Trophoblast cell (in vitro differentiated cells and primary cell): ENCODE measurements at regions not wholly inside any gene's neighbourhood (a gene's known extent, or its start where the extent isn't known, plus 50 kb on each side); places are given as distances from the start of the nearest gene placed in this dataset.
A peak's percentile ranks its signal among the peaks of the same experiment; 100 is the strongest.

Experiments used
- DNase-seq, 2 donors: peaks; one replicate each; pipeline ENCODE4 v3.0.0-alpha.2; 2016
- H2AFZ ChIP-seq: 2 replicates; pipeline ENCODE4 v1.6.1; 2013; ENCODE audit warnings: low read length, moderate library complexity, mild to moderate bottlenecking; ENCODE audit not compliant: insufficient read depth, poor library complexity
- H2AK5ac ChIP-seq: 2 replicates; pipeline ENCODE4 v1.6.1; 2013; ENCODE audit warnings: mild to moderate bottlenecking, low read length
- H2BK120ac ChIP-seq: 2 replicates; pipeline ENCODE4 v1.6.1; 2013; ENCODE audit warnings: low read length, mild to moderate bottlenecking, moderate library complexity; ENCODE audit not compliant: insufficient read depth, poor library complexity
- H2BK12ac ChIP-seq: 2 replicates; pipeline ENCODE4 v1.6.1; 2013; ENCODE audit warnings: mild to moderate bottlenecking, low read length, moderate library complexity
- H2BK5ac ChIP-seq: 2 replicates; pipeline ENCODE4 v1.6.1; 2013; ENCODE audit warnings: low read length, low read depth, moderate library complexity, mild to moderate bottlenecking; ENCODE audit not compliant: poor library complexity
- H3K14ac ChIP-seq: 2 replicates; pipeline ENCODE4 v1.6.1; 2013; ENCODE audit warnings: mild to moderate bottlenecking, low read length
- H3K18ac ChIP-seq: 2 replicates; pipeline ENCODE4 v1.6.1; 2013; ENCODE audit warnings: mild to moderate bottlenecking, low read length
- H3K23ac ChIP-seq: 2 replicates; pipeline ENCODE4 v1.6.1; 2013; ENCODE audit warnings: low read length
- H3K27ac ChIP-seq: 2 replicates; pipeline ENCODE4 v1.5.1; 2013; ENCODE audit warnings: low read depth, mild to moderate bottlenecking, inconsistent platforms, low read length, moderate library complexity
- H3K27me3 ChIP-seq: 2 replicates; pipeline ENCODE4 v1.6.1; 2013; ENCODE audit warnings: inconsistent platforms, mild to moderate bottlenecking, low read length, moderate library complexity; ENCODE audit not compliant: insufficient read depth
- H3K36me3 ChIP-seq, 2 experiments: 1 replicate in 1 of 2; 2 replicates in 1 of 2; pipeline ENCODE4 v1.6.1; 2013; ENCODE audit warnings: low read length in 2 of 2, mild to moderate bottlenecking in 2 of 2, moderate library complexity in 1 of 2; ENCODE audit not compliant: insufficient read depth in 2 of 2, control insufficient read depth in 1 of 2
- H3K4ac ChIP-seq: 2 replicates; pipeline ENCODE4 v1.6.1; 2013; ENCODE audit warnings: low read depth, mild to moderate bottlenecking, low read length, moderate library complexity
- H3K4me1 ChIP-seq, 2 experiments: 1 replicate in 1 of 2; 2 replicates in 1 of 2; pipeline ENCODE4 v1.6.1; 2013; ENCODE audit warnings: low read length in 2 of 2, mild to moderate bottlenecking in 2 of 2, moderate library complexity in 1 of 2; ENCODE audit not compliant: insufficient read depth in 2 of 2, control insufficient read depth in 1 of 2
- H3K4me2 ChIP-seq: 2 replicates; pipeline ENCODE4 v1.6.1; 2013; ENCODE audit warnings: inconsistent platforms, mild to moderate bottlenecking, low read length, moderate library complexity
- H3K4me3 ChIP-seq: 2 replicates; pipeline ENCODE4 v1.5.1; 2013; ENCODE audit warnings: mild to moderate bottlenecking, low read depth, low read length, inconsistent platforms
- H3K79me1 ChIP-seq: one replicate; pipeline ENCODE4 v1.6.1; 2013; ENCODE audit warnings: low read length
- H3K79me2 ChIP-seq: 2 replicates; pipeline ENCODE4 v1.6.1; 2013; ENCODE audit warnings: low read length, mild to moderate bottlenecking; ENCODE audit not compliant: control insufficient read depth, insufficient read depth, poor library complexity
- H3K9ac ChIP-seq: 2 replicates; pipeline ENCODE4 v1.6.1; 2013; ENCODE audit warnings: mild to moderate bottlenecking, low read length
- H3K9me3 ChIP-seq: 2 replicates; pipeline ENCODE4 v1.6.1; 2013; ENCODE audit warnings: low read depth, mild to moderate bottlenecking, control low read depth, inconsistent platforms, low read length; ENCODE audit not compliant: insufficient read depth
- H4K12ac ChIP-seq: 2 replicates; pipeline ENCODE4 v1.6.1; 2013; ENCODE audit warnings: low read depth, mild to moderate bottlenecking, low read length, moderate library complexity
- H4K8ac ChIP-seq: 2 replicates; pipeline ENCODE4 v1.6.1; 2013; ENCODE audit warnings: low read depth, mild to moderate bottlenecking, low read length, moderate library complexity
- H4K91ac ChIP-seq: one replicate; pipeline ENCODE4 v1.6.1; 2013; ENCODE audit warnings: low read depth, mild to moderate bottlenecking, low read length, moderate library complexity
- WGBS: extraction: QIAGEN DNeasy Blood & Tissue Kit; methylation state at CpG from one replicate; pipeline ENCODE4 v1.1.7; 2013; ENCODE audit warnings: missing lambda C conversion rate; ENCODE audit not compliant: insufficient read length, insufficient coverage; ENCODE audit errors: extremely low coverage; 5-methylcytosine and 5-hydroxymethylcytosine counted together

DNA sequence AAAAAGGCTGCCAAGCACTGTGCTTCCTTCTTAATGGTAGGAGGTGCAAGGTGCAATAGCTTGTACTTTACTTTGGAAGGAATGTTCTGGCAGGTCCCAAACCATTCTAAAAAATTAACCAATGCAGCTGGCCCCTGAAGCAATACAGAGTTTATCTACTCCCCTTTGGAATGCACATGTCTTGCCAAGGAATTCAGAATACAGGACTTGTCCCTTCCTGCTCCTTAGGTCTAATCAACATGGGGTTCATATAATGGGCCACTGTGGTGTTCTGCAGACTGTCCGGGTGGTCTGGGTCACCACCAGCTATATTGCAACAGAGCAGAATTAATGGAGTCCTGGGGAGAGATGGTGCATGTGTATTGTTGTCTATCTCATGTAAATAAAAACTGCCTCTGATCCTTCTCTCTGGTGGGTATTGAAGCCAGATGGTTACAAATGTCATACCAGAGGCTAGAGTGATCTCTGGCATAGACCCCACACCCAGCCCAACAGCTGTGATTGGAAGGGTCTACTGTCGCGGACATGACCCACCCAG, 112.8 kb downstream of the RIPK4 start:
- Histone ChIP-seq H3K23ac (no peak overlapping the region), H3K14ac (no peak overlapping the region), H3K27me3 (no peaks in the 10 kb centered on the region), H3K79me1 (no peaks in the 10 kb centered on the region), H2BK12ac (no peak overlapping the region), H3K9ac (no peak overlapping the region), H3K4me3 (no peak overlapping the region), H2AFZ (no peak overlapping the region), H2BK120ac (no peak overlapping the region), H2AK5ac (no peak overlapping the region), H3K79me2 (no peaks in the 10 kb centered on the region), H3K27ac (no peak overlapping the region), H4K12ac (no peak overlapping the region), H3K4me1 (peaks cover 7% of the 10 kb centered on the region in 2 experiments), H3K9me3 (peaks cover 1% of the 10 kb centered on the region), H3K4ac (no peak overlapping the region), H3K18ac (no peak overlapping the region), H3K4me2 (no peak overlapping the region), H2BK5ac (no peak overlapping the region), H4K91ac (no peak overlapping the region), H4K8ac (no peak overlapping the region), H3K36me3 (no peaks in the 10 kb centered on the region)
- no CpG with 5 or more reads among the region's 3 CpGs for WGBS
- DNase-seq: peak; percentile 4 to 69

DNA sequence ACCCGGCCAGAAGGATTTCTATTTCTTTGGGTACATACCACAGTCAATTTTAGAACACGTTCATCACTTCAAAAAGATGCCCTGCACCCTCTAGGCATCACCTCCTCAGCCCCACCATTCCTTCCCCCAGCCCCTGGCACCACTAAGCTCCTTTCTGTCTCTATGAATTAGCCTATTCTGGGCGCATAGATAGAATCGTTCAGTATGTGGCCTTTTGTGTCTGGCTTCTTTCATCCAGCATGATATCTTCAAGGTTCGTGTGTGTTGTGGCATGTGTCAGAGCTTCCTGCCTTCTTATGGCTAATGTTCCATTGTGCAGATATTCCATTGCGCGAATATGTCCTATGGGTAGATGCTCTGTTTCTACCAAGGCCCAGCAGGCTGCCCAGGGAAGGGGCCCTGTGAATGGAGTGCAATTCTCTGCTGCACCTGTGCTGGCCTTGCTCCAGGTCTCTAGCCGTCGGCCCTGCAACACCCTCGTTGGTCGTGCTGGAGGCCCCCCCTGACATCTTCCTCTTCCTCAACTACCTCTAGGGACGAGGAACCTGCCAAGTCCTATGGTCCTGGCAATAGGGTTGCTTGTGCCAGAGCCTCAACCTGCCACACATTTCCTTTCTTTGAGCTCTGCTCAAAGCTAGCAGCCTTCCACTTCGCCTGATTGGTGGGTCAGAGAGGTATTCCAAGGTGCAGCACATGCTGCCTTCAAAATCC, 113.5 kb downstream of the RIPK4 start:
- Histone ChIP-seq H4K8ac (no peak overlapping the region), H3K4ac (no peak overlapping the region)

GRCh38 chr21:41651830-41652229, 115.0 kb downstream of the RIPK4 start:
- no peak overlapping the region for H2BK120ac ChIP-seq
- H3K18ac ChIP-seq: no peak overlapping the region
- no peaks in the 10 kb centered on the region for H3K36me3 ChIP-seq
- H4K12ac ChIP-seq: no peak overlapping the region
- peaks cover 1% of the 10 kb centered on the region for H3K9me3 ChIP-seq
- H2AK5ac ChIP-seq: no peak overlapping the region
- no peak overlapping the region for H3K14ac ChIP-seq
- no peak overlapping the region for H2BK12ac ChIP-seq
- no peak overlapping the region for H3K4ac ChIP-seq
- no peaks in the 10 kb centered on the region for H3K27me3 ChIP-seq
- no peak overlapping the region for H3K4me3 ChIP-seq
- no peak overlapping the region for H2AFZ ChIP-seq
- H4K8ac ChIP-seq: no peak overlapping the region
- no peaks in the 10 kb centered on the region for H3K79me1 ChIP-seq
- WGBS: no CpG with 5 or more reads among the region's 6 CpGs
- H4K91ac ChIP-seq: no peak overlapping the region
- H3K79me2 ChIP-seq: no peaks in the 10 kb centered on the region
- no peak overlapping the region for H3K23ac ChIP-seq
- no peak overlapping the region for H3K9ac ChIP-seq
- DNase-seq: no peak
- H2BK5ac ChIP-seq: no peak overlapping the region
- peaks cover 2% of the 10 kb centered on the region in 2 experiments for H3K4me1 ChIP-seq
- no peak overlapping the region for H3K27ac ChIP-seq
- H3K4me2 ChIP-seq: no peak overlapping the region

More for the DNA sequence above, 113.5 kb downstream of the RIPK4 start:
- Histone ChIP-seq H3K9ac (no peak overlapping the region), H4K12ac (no peak overlapping the region), H3K4me3 (no peak overlapping the region), H2AFZ (no peak overlapping the region), H3K4me2 (no peak overlapping the region), H2AK5ac (no peak overlapping the region), H3K36me3 (no peaks in the 10 kb centered on the region), H3K79me2 (no peaks in the 10 kb centered on the region), H3K27me3 (no peaks in the 10 kb centered on the region), H3K18ac (no peak overlapping the region), H3K79me1 (no peaks in the 10 kb centered on the region), H3K9me3 (peaks cover 1% of the 10 kb centered on the region), H2BK12ac (no peak overlapping the region), H2BK5ac (no peak overlapping the region), H3K14ac (no peak overlapping the region), H4K91ac (no peak overlapping the region), H3K23ac (no peak overlapping the region), H3K4me1 (peaks cover 7% of the 10 kb centered on the region in 2 experiments), H2BK120ac (no peak overlapping the region), H3K27ac (no peak overlapping the region)
- no CpG with 5 or more reads among the region's 13 CpGs for WGBS
- no peak for DNase-seq

DNA sequence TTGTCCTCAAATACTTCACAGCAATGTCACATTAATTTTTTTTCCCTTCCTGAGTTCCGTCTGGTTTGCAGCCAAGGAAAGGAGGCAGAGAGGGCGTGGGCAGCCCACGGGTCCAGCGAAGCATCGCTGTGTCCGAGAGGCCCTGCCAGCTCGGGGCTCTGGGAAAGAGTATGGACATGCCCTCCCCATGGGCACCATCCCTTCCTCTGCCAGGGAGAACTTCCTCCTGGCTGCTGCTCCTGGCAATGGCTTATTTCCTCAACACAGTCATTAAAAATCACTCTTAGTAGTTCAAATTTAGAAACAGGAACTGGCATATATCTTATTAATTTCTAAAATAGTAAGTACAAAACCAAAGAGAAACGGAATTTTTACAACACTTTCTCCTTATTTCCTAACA, 115.4 kb downstream of the RIPK4 start:
- H3K23ac ChIP-seq: no peak overlapping the region
- no peak overlapping the region for H3K4ac ChIP-seq
- no peak overlapping the region for H3K14ac ChIP-seq
- no peaks in the 10 kb centered on the region for H3K4me1 ChIP-seq
- no peak overlapping the region for H4K91ac ChIP-seq
- no peak overlapping the region for H2BK5ac ChIP-seq
- no peak overlapping the region for H2BK120ac ChIP-seq
- H3K79me2 ChIP-seq: no peaks in the 10 kb centered on the region
- no peak overlapping the region for H4K8ac ChIP-seq
- H3K4me2 ChIP-seq: no peak overlapping the region
- no peak overlapping the region for H3K9ac ChIP-seq
- no peak for DNase-seq
- no peak overlapping the region for H3K4me3 ChIP-seq
- H3K79me1 ChIP-seq: no peaks in the 10 kb centered on the region
- no peak overlapping the region for H4K12ac ChIP-seq
- no CpG with 5 or more reads among the region's 8 CpGs for WGBS
- no peak overlapping the region for H3K18ac ChIP-seq
- peaks cover 1% of the 10 kb centered on the region for H3K9me3 ChIP-seq
- no peak overlapping the region for H2AK5ac ChIP-seq
- no peaks in the 10 kb centered on the region for H3K27me3 ChIP-seq
- no peak overlapping the region for H2AFZ ChIP-seq
- H3K27ac ChIP-seq: no peak overlapping the region
- no peaks in the 10 kb centered on the region for H3K36me3 ChIP-seq
- no peak overlapping the region for H2BK12ac ChIP-seq
